Tongue (tissue), 1 donor: ENCODE measurements at regions not wholly inside any gene's neighbourhood (a gene's known extent, or its start where the extent isn't known, plus 50 kb on each side); places are given as distances from the start of the nearest gene placed in this dataset.
"Not testable (repeated sequence)": the region's sequence is repeated elsewhere in the genome, so short reads cannot be mapped to it uniquely, and the experiment has no call there.

Source experiments
- DNase-seq: peaks from one replicate; pipeline ENCODE4 v3.0.0-alpha.2; 2015

DNA sequence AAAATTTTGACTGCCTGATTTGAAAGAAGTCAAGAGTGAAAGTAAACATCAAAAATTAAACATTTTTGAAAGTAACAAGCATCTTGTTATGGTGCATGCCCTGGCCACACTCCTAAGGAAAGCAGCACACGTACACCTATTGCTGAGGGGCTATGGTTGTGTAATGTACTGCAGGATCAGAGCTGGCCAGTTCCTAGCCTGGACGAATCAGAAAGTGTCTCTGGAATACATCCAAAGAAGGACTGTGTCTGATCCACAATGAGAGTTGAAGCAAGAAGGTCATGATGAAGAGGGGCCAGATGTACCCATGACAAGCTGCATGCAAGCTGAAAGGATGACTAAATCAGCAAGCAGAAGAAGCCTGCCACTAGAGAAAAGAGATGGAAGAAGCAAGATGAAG lies 618.2 kb downstream of the TLE1 start:
- no peak for DNase-seq

DNA sequence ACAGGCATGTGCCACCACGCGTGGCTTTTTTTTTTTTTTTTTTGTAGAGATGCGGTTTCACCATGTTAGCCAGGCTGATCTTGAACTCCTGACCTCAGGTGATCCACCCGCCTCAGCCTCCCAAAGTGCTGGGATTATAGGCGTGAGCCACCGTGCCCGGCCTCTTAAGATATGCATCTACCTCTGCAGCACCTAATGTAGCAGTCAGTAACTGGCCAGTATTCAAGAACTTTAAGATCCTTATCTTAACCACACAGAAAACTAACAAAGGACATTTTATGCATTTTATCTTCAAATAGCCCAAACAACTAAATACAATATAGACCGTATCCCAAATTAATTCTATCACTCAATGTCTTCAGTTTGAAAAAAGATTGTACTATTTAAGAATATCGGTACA lies 618.7 kb downstream of the TLE1 start:
- no peak for DNase-seq

DNA sequence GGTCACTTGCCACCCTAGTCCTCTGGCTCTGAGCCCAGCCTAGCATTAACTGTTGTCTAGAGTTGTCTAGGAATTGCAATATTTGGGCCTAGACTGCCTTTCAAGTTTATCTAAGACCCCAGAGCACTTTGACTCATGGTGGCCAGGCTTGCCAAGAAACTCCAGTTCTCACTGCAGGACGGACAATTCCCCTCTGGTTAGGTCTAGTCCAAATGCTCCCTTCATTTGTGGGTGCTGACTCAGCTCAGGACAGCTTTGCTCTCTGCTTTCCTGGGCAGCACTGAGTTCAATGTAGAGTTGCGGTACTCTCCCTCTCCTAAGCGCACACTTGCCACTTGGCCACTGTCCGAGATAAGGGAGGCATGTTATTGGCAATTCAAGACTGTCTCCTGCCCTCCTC lies 619.4 kb downstream of the TLE1 start:
- DNase-seq, result no peak

DNA sequence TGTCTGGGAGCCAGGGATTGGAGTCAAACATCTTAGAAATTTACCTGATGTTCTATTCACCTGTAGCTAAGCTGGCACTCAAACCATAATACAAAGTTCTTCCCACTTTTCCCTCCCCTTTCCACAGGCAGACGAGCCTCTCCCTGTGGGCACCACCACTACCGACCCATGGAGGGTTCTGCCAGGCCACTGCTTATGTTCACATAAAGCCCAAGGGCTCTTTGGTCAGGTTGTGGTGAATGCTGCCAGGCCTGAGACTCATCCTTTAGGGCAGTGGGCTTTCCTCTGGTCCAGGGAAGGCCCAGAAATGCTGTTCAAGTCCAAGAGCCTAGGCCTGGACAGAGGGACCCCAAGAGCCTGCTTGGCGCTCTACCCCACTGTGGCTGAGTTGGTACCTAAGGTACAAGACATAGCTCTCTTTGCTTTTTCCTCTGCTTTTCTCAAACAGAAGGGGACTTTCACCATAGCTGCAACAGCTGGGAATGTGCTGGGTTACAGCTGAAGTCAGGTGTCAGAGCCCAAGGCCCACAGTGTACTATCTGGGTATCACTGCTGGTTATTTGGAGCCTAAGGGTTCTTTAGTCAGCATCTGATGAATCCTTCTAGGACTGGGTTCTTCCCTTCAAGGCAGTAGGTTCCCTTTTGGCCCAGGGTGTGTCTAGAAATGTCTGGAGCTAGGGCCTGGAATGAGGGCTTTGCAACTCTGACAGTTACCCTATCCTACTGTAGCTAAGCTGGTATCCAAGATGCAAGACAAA lies 620.1 kb downstream of the TLE1 start:
- DNase-seq, result no peak

DNA sequence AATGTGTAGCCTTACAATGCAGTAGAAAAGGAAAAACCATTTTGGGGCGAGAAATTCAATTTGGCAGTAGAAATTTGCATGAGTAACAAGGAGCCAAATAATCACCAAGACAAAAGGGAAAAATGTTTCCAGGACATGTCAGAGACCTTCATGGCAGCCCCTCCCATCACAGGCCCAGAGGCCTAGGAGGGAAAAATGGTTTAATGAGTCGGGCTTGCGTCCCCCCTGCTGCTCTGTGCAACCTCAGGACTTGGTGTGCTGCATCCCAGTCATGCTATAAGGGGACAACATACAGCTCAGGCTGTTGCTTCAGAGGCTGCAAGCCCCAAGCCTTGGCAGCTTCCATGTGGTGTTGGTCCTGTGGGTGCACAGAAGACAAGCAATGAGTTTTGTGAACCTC lies 626.4 kb downstream of the TLE1 start:
- not testable (repeated sequence) for DNase-seq

DNA sequence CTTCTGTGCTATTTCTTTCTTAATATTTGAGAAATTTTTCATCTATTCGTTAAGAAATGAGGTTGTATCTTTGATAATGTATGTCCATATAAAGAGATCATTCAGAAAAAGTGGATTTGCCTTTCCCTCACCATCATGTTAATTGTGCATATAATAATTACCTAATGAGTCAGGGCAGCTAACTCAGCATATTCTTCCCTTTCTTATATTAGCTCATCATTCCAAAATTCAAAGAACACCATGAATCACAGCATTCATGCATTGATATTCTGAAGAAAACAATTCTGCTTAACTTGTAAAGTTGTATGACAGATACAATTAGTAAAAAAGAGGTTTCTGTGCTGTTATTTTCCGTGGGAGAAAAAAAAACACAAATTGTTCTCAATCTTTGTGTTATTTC lies 630.6 kb downstream of the TLE1 start:
- DNase-seq, result no peak

DNA sequence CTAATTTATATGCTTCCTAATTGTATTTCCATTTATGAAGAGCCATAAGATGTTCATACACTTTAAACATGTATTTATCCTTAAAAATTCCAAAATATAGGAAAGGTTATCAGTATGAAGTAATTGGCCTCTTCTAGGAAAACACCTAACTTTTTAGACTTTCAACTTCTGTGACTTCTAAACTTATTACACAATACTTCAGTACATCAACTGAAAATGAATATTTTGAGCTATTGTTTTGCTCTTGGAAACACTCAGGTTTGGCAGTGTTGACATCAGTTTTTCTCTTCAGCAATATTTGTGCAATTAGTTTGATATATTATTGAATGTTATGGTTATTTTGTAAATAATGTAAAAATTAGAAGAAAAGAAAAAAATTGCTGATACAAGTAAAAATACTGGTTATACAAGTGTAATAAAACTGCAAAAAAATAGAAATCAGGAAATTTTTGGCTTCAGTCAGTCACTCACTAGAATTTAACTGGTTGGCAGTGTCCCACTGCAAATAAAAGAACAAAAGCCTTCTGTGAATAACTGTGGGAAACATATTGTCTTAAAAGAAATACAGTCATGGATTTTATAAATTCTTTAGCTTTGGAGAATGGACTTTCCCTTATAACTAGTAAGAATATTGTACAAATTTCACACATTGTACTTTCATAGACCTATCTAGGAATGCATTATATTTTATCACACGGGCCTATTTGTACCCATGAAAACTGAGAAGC lies 635.9 kb downstream of the TLE1 start:
- no peak for DNase-seq

DNA sequence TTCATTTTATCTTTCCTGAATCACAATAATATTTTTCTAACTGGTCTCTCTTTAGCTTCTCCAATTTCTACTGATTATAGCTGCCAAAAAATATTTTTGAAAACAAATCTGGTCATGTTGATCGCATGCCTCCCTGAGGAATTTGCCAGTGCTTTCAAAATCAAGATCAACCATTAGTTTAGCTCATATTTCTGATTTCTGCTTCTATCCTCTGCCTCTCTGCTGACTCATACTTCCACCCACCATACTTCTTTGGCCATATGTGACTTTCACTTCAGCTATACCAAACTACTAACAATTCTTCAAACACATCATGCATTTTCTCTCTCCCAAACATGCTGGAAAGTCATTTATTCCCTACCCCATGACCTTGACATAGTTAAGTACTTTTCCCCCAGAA lies 636.5 kb downstream of the TLE1 start:
- no peak for DNase-seq

DNA sequence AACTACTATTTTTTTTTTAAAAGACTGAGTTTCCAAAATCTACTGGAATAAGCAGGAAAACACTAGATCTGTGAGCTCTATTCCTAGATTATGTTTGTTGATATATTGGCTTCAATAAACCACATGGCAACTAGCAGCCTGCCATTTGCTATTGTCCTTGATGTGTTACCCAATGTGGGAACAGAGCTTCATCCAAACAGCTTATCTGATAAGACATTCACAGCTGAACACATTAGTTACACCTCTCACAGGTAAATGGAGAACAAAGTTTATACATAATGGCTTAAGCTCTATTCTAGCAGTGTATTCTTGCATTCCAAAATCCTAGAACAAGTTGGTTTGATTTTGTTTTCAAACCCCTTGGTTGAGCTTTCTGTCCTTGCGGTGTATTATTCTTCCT lies 642.1 kb downstream of the TLE1 start:
- DNase-seq, result no peak

DNA sequence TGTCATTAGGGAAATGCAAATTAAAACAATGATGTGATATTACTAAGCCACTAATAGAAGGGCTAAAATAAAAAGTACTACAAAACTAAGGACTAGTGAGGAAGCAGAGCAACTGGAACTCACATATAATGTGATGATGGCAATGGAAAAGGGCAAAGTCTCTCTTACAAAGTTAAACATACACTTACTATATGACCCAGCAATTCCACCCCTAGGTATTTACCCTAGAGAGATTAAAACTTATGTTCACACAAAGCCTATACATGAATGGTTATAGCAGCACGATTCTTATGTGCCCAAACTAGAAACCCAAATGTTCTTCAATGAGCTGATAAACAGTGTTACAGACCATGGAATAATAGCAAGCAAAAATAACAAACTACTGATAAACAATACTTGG lies 643.7 kb downstream of the TLE1 start:
- DNase-seq, result no peak

DNA sequence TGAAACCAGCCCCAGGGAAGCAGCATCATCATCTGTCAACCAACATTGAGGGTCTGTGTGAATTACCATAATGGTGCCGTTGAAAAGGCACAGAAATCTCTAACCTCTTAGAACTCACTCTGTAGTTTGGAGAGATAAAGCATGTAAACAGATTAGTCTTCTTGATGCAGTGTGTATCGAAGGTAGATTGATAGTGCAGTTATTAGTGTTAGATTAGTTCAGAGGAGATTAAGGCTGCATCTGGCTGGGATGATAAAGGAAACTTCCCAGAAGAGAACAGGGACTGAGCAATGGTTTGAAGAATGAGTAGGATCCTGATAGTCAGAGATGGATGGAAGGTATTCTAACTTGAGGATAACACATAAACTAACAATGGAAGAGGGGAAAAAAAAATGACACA lies 651.5 kb downstream of the TLE1 start:
- no peak for DNase-seq

DNA sequence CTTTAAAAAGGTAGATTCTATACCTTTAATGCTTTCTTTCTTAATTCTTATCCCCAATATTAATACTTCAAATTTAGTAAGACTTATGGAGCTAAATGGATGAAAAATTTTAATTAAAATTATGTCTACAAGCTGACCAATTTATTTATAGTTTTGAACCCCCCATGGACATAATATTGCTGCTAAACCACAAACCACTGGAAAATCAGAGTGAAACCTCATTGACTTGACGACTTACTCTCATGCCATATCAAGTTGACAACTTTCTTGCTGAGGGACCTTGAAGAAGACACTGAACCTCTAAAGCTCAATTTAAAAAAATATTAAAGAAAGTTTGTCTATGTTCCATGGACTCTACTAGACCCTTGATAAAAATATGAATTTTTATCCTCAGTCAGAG lies 653.7 kb downstream of the TLE1 start:
- no peak for DNase-seq

DNA sequence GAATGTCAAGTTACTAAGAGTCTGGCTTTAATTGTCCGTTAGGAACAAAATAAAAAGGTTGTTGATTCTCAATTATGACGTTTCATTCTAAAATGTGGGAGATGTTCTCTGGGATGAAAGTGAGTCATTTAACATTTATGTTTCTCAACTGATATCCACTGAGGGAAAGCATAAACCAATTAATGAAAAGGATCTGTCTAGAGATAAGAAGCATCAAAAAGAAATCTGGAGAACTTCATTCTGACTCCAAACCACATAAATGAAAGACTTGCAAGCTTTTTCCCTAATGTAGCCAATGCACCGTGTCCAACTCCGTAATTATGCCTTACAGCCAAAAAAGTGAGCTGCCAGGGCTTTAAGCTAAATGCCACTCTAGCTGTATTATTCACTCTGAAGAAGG lies 654.2 kb downstream of the TLE1 start:
- no peak for DNase-seq

DNA sequence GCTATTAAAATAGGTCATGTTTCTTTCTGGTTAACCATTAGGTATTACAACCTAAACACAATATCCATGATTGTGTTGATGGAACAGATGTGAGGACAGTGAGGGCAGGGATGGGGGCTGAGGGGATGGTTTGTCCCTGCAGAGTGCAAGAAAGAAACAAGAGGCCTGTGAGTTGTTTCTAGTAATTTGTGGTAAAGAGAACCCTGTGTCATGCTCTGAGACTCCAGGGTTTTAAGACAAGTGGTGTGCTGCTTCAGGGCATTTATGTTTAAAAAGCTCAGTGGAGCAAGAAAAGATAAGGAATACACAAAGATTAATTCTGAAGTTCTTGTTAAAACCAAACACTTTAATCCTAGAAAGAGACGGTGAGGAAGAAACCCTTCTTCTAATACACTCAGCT lies 656.5 kb downstream of the TLE1 start:
- no peak for DNase-seq

DNA sequence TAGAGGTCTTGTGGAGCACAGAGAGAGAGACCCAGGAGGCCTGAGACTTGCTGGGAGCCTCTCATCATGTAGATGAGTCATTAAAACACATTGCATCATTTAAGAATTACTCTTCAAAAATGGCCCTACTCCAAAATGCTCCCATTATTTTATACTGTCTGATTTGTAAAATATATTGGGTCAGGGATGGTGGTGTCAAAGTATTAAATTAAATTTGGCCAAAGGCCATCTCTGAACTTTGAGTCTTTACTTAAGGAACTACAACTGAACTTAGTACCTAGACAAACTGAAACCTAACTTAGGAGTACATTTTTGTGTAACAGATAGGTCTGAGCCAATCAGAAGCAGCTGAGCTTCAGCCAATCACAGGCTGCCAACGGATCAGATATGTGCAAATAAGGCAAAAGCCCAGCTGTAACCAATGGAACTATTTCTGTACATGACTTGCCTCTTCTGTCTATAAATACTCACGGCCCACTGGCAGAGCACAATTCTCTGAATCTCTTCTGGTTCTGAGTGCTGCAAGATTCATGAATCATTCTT lies 657.2 kb downstream of the TLE1 start:
- DNase-seq, result peak; percentile 24

DNA sequence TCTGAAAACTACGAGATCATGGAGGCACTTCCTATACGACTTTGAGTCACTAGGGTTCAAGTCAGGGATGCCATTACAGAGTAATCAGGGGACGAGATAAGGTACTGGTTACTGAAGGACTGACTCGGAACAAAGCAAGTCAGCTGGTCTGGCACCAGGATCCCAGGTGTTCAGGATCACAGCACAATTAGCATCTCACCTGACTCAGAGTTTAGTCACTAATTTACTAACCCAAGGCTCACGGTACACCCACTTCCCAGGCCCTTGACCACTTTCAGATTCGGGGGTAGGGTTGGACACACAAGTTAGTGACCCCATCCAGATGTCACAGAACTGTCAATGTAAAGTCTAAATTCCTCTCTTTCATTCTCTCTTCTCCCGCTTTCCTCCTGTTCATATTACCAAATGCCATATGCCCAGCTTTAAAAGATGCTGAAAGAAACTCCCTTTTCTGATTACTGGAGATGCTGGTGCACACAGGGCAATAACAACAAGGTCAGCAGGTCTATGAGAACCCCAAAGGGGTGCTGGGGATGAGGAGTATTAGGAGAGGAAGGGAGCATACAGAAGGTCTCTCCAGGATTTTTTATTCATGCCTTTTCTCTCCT lies 657.8 kb downstream of the TLE1 start:
- DNase-seq, result no peak

DNA sequence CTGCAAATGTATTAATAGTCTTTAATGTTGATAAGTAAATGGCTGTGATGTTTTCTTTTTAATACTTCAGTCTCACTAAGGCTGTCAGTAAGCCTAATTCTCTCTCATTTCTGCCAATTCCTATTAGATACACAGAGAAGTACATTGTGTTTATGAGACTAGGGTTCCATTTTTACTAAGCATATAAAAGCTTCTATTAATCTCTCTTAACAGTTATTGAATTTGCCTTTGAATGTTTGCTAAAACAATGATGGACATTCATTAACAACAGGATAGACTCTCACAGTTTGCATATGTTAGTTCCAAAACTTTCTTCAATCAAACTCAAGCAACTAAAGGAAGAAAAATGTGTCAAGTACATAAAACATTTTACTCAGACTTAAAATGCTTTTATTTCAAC lies 659.3 kb downstream of the TLE1 start:
- no peak for DNase-seq

DNA sequence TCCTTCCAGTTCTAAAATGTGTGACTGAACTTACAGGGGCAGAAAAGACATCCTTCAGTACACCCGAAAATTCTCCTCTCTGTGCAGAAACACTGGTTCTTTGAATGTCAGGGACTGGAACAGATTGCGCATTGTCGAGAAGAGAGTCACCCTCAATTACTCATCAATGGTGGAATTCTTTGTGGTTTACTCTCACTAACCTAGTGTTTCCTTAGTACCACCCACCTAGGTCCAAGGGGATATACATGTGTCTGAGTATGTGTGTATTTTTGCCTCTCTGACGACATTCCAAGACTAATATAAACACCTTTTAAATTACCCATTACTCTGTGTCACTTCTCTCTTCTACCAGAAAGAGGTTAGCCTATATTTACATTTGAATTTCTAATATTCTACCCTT lies 660.8 kb downstream of the TLE1 start:
- DNase-seq, result peak; percentile 37

DNA sequence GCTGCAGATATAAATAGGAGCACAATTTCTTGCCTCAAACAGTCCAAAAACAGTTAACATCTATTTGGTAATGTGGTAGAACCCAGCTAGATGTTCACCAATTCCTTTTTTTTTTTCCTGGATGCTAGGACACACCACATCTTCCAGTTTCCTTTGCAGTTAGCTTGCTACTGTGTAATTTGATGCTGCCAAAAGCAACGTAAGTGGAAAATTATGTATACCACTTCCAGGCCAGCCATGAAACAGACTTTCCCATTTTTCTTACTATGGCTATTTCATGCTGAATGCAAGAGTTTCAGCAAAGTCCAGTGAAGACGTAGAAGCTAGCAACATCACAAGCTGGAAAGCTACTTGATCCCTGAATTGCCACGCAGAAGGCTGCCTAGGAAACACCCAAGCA lies 667.2 kb downstream of the TLE1 start:
- peak; percentile 30 for DNase-seq

DNA sequence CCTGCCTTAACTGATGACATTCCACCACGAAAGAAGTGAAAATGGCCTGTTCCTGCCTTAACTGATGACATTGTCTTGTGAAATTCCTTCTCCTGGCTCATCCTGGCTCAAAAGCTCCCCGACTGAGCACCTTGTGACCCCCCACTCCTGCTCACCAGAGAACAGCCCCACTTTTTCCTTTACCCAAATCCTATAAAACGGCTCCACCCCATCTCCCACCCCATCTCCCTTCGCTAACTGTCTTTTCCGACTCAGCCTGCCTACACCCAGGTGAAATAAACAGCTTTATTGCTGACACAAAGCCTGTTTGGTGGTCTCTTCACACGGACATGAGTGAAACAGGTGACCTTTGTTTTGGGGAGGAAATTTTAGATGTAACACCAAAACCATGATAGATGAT lies 674.4 kb downstream of the TLE1 start:
- not testable (repeated sequence) for DNase-seq

DNA sequence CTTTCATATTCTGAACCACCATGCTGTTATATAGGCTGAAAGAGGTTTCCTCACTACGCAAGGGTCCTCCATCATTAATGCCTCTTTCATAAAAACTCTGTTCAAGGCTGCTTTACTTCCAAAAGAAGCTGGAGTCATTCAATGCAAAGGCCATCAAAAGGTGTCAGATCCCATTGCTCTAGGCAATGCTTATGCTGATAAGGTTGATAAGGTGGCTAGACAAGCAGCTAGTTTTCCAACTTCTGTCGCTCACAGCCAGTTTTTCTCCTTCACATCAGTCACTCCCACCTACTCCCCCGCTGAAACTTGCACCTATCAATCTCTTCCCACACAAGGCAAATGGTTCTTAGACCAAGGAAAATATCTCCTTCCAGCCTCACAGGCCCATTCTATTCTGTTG lies 676.2 kb downstream of the TLE1 start:
- not testable (repeated sequence) for DNase-seq

DNA sequence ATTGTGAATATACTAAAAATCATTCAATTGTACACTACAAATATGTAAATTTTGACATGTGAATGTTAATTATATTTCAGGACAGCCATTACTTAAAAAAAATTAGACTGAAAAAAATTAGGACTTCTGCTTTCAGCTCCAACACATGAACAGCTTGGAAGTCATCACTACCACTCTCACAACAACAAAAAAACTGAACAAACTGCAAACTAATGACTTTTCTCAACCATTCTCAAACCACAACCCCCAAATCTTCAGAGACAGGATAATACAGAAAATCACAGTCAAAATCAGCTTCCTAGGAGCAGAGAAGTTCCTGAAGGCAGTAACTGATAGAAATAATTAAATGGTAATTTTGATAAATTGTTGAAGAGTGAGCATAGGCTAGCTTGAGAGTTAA lies 686.4 kb downstream of the TLE1 start:
- no peak for DNase-seq

DNA sequence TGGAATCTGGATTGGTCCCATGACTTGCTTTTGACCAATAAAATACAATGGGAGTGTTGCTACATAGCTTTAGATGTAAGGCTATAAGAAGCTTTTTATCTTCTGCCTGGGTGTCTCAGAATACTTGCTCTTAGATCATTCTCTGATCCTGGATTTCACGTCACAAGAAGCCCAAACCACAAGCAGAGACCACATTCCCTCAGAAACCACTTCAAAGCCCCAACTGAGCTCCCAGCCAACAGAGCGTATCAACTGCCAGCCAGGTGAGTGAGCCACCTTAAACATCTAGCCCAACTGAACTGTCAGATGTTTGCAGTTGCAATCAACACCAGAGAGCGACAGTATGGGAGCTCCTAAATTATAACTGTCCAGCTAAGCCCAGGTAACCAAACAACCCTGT lies 687.1 kb downstream of the TLE1 start:
- DNase-seq, result no peak

DNA sequence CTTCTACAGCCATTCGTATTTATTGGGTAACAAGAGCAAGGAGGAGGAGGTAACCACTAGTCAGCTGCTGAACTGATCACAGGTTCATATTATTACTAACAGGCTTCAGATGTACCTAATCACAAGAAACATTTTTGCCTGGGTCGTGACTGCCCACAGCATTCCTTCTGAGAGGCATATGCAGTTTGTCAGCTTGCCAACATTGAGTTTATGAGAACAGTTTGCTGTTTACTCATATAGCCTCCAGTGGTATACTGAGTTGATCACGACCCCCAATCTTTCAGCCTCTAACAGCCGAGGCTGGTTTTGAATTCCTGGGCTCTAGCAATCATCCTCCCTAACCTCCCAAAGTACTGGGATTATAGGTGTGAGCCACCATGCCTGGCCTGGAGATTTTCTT lies 693.6 kb downstream of the TLE1 start:
- no peak for DNase-seq
